ENCODE measurements at regions not wholly inside any gene's neighbourhood (a gene's known extent, or its start where the extent isn't known, plus 50 kb on each side); places are given as distances from the start of the nearest gene placed in this dataset.

DNA sequence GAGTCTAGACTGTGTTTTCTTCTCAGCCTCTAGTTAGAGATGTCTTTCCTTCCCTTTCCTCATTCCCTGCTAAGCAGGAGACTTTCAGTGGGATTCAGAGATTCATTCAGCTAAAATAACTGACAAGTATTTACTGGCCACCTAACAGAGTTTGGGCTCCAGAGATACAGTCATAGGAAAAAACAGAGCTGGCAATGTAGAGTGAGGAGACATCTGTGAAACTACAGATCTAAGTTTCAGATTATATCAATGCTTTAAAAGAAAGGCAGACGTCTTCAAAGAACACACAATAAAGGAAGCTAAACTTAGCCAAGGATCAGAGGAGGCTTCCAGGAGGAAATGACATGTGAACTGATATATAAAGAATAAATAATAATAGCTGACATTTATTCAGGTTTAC lies 355.6 kb upstream of the DDI1 start:
- Mint-ChIP-seq H3K27me3 (peaks cover 3 to 4% of the 10 kb centered on the region in 2 donors), H3K27ac (no peak overlapping the region), H3K4me1 (peaks cover 4 to 13% (median 5%) of the 10 kb centered on the region in 3 donors), H3K9me3 (no peaks in the 10 kb centered on the region), H3K36me3 (no peaks in the 10 kb centered on the region), H3K4me3 (no peak overlapping the region)
- ChIA-PET POLR2A (no interaction called here), CTCF (interaction anchor here in 1 of 2 donors (0.5 to 1.0 kb wide), 3 partner anchors 9 to 555 kb away, joined by 3 to 5 read pairs (median 3); no protein-coding TSS in a partner anchor)
- Histone ChIP-seq H3K27me3 (replicated peaks in 1 of 2; ENCODE audit: control insufficient read depth in 2 of 2, extremely low read depth in 1 of 2, insufficient read depth in 2 of 2, low read length in 1 of 2) (no peaks in the 10 kb centered on the region), H3K4me1 (ENCODE audit: control insufficient read depth in 1 of 2, extremely low read depth in 1 of 2, insufficient read depth in 2 of 2, low read length in 2 of 2) (no peaks in the 10 kb centered on the region), H3K27ac (ENCODE audit: low read length) (no peak overlapping the region), H3K9me3 (no peaks in the 10 kb centered on the region), H3K36me3 (ENCODE audit: control insufficient read depth in 2 of 2, extremely low read depth in 1 of 2, insufficient read depth in 1 of 2, low read length in 1 of 2) (no peaks in the 10 kb centered on the region), H3K4me3 (ENCODE audit: control insufficient read depth in 1 of 2, extremely low read depth in 1 of 2, low read length in 1 of 2) (no peak overlapping the region)
- no peak for ATAC-seq (replicated peaks in 1 of 4)
- no CpG with 5 or more reads among the region's 1 CpG for WGBS (ENCODE audit: insufficient coverage)
- no peak for DNase-seq

GRCh38 chr11:103681855-103682254 lies 354.6 kb upstream of the DDI1 start:
- Mint-ChIP-seq H3K27me3 (peaks cover 4 to 6% of the 10 kb centered on the region in 2 donors), H3K36me3 (no peaks in the 10 kb centered on the region), H3K9me3 (no peaks in the 10 kb centered on the region), H3K27ac (no peak overlapping the region), H3K4me3 (no peak overlapping the region), H3K4me1 (peaks cover 4 to 13% (median 5%) of the 10 kb centered on the region in 3 donors)
- 72% methylated on average over 3 of the region's 7 CpGs for WGBS (ENCODE audit: insufficient coverage)
- ChIA-PET CTCF (interaction anchor here (1.1 to 1.3 kb wide), 3 partner anchors 10 to 34 kb away, joined by 3 to 5 read pairs (median 3); no protein-coding TSS in a partner anchor), POLR2A (no interaction called here)
- no peak overlapping the region for H3K27ac ChIP-seq (ENCODE audit: low read length)
- no peaks in the 10 kb centered on the region for H3K36me3 ChIP-seq (ENCODE audit: control insufficient read depth in 2 of 2, extremely low read depth in 1 of 2, insufficient read depth in 1 of 2, low read length in 1 of 2)
- H3K4me3 ChIP-seq (ENCODE audit: control insufficient read depth in 1 of 2, extremely low read depth in 1 of 2, low read length in 1 of 2): no peak overlapping the region
- H3K27me3 ChIP-seq (replicated peaks in 1 of 2; ENCODE audit: control insufficient read depth in 2 of 2, extremely low read depth in 1 of 2, insufficient read depth in 2 of 2, low read length in 1 of 2): no peaks in the 10 kb centered on the region
- H3K9me3 ChIP-seq: no peaks in the 10 kb centered on the region
- ATAC-seq (replicated peaks in 1 of 4): peak in 1 of 4 experiments; percentile 26
- H3K4me1 ChIP-seq (ENCODE audit: control insufficient read depth in 1 of 2, extremely low read depth in 1 of 2, insufficient read depth in 2 of 2, low read length in 2 of 2): no peaks in the 10 kb centered on the region
- no peak for DNase-seq

DNA sequence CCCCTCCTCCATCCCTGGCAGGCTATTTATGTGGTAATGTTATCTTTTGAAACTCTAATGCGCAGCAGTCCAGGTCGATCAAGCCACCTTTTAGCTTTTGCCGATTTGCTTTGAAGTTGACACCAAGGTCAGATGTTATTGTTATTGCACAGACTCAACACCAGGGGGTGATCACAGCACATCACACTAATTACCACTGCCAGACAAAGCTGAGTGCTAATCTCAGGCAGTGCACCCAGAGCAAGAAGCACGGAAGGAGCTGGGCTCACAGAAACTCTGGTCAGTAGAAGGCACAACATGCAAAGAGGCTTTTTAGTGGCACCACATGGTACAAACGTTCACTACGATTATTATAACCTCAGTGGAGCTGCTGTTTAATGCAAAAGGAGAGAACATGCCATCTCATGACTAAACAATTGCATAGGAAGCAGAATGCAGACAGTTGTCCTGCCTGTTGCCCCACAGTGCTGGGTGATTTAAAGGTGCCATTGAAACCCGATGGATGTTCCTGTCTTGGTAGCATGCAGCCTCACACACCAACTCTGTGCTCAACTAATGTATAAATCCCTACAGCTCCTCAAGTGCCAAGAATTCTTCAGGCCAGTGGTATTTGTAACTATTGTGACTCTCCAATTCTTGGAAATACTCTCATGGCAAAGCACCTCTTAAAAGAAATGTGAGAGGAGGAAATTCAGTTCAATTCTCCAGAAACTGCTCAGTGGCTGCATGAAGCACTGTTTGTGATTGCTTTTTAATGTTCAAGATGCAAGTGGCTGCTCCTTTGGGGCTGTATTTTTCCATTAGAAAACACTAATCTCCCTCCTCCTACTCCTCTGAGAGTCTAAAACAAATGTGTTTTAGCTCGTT lies 353.9 kb upstream of the DDI1 start:
- Histone ChIP-seq H3K4me3 (ENCODE audit: control insufficient read depth in 1 of 2, extremely low read depth in 1 of 2, low read length in 1 of 2) (no peak overlapping the region), H3K36me3 (ENCODE audit: control insufficient read depth in 2 of 2, extremely low read depth in 1 of 2, insufficient read depth in 1 of 2, low read length in 1 of 2) (no peaks in the 10 kb centered on the region), H3K27me3 (replicated peaks in 1 of 2; ENCODE audit: control insufficient read depth in 2 of 2, extremely low read depth in 1 of 2, insufficient read depth in 2 of 2, low read length in 1 of 2) (no peaks in the 10 kb centered on the region), H3K27ac (ENCODE audit: low read length) (no peak overlapping the region), H3K4me1 (ENCODE audit: control insufficient read depth in 1 of 2, extremely low read depth in 1 of 2, insufficient read depth in 2 of 2, low read length in 2 of 2) (no peaks in the 10 kb centered on the region), H3K9me3 (no peaks in the 10 kb centered on the region)
- CTCF ChIA-PET: interaction anchor here (0.5 to 1.3 kb wide), 8 partner anchors 9 to 1473 kb away, joined by 3 to 9 read pairs (median 3); no protein-coding TSS in a partner anchor
- Mint-ChIP-seq H3K27me3 (peaks cover 4 to 6% of the 10 kb centered on the region in 2 donors), H3K9me3 (no peaks in the 10 kb centered on the region), H3K36me3 (no peaks in the 10 kb centered on the region), H3K27ac (no peak overlapping the region), H3K4me3 (no peak overlapping the region), H3K4me1 (peaks cover 4 to 13% (median 5%) of the 10 kb centered on the region in 3 donors)
- POLR2A ChIA-PET: no interaction called here
- ATAC-seq (replicated peaks in 1 of 4) (peak; percentile 75 to 95 (median 81)), DNase-seq (peak in 33 of 35 experiments; percentile 1 to 67 (median 26))
- WGBS (ENCODE audit: insufficient coverage): 10% methylated on average over 3 of the region's 8 CpGs

GRCh38 chr11:103683576-103683975 lies 352.9 kb upstream of the DDI1 start:
- H3K4me1 Mint-ChIP-seq: peaks cover 4 to 13% (median 5%) of the 10 kb centered on the region in 3 donors
- DNase-seq (no peak), ATAC-seq (replicated peaks in 1 of 4) (no peak)
- ChIA-PET CTCF (interaction anchor here in 1 of 2 donors (0.6 kb wide), 1 partner anchor 171 kb away, joined by 7 read pairs; no protein-coding TSS in a partner anchor), POLR2A (no interaction called here)
- Histone ChIP-seq H3K4me3 (ENCODE audit: control insufficient read depth in 1 of 2, extremely low read depth in 1 of 2, low read length in 1 of 2) (no peak overlapping the region), H3K27me3 (replicated peaks in 1 of 2; ENCODE audit: control insufficient read depth in 2 of 2, extremely low read depth in 1 of 2, insufficient read depth in 2 of 2, low read length in 1 of 2) (no peaks in the 10 kb centered on the region), H3K27ac (ENCODE audit: low read length) (no peak overlapping the region), H3K36me3 (ENCODE audit: control insufficient read depth in 2 of 2, extremely low read depth in 1 of 2, insufficient read depth in 1 of 2, low read length in 1 of 2) (no peaks in the 10 kb centered on the region), H3K9me3 (no peaks in the 10 kb centered on the region), H3K4me1 (ENCODE audit: control insufficient read depth in 1 of 2, extremely low read depth in 1 of 2, insufficient read depth in 2 of 2, low read length in 2 of 2) (no peaks in the 10 kb centered on the region)
- H3K36me3 Mint-ChIP-seq: no peaks in the 10 kb centered on the region
- no peak overlapping the region for H3K4me3 Mint-ChIP-seq
- no CpG with 5 or more reads among the region's 2 CpGs for WGBS (ENCODE audit: insufficient coverage)
- no peaks in the 10 kb centered on the region for H3K9me3 Mint-ChIP-seq
- no peak overlapping the region for H3K27ac Mint-ChIP-seq
- H3K27me3 Mint-ChIP-seq: peaks cover 4 to 6% of the 10 kb centered on the region in 2 donors

- Histone ChIP-seq H3K27ac (ENCODE audit: low read length) (no peak overlapping the region), H3K4me1 (ENCODE audit: control insufficient read depth in 1 of 2, extremely low read depth in 1 of 2, insufficient read depth in 2 of 2, low read length in 2 of 2) (no peaks in the 10 kb centered on the region), H3K36me3 (ENCODE audit: control insufficient read depth in 2 of 2, extremely low read depth in 1 of 2, insufficient read depth in 1 of 2, low read length in 1 of 2) (no peaks in the 10 kb centered on the region), H3K4me3 (ENCODE audit: control insufficient read depth in 1 of 2, extremely low read depth in 1 of 2, low read length in 1 of 2) (no peak overlapping the region), H3K27me3 (replicated peaks in 1 of 2; ENCODE audit: control insufficient read depth in 2 of 2, extremely low read depth in 1 of 2, insufficient read depth in 2 of 2, low read length in 1 of 2) (no peaks in the 10 kb centered on the region), H3K9me3 (no peaks in the 10 kb centered on the region)
- CTCF ChIA-PET: no interaction called here
- no CpG with 5 or more reads among the region's 3 CpGs for WGBS (ENCODE audit: insufficient coverage)
- H3K36me3 Mint-ChIP-seq: no peaks in the 10 kb centered on the region
- H3K27me3 Mint-ChIP-seq: peaks cover 4 to 6% of the 10 kb centered on the region in 2 donors
- no peak for ATAC-seq (replicated peaks in 1 of 4)
- DNase-seq: no peak
- H3K27ac Mint-ChIP-seq: no peak overlapping the region
- no peaks in the 10 kb centered on the region for H3K9me3 Mint-ChIP-seq
- no peak overlapping the region for H3K4me3 Mint-ChIP-seq
- POLR2A ChIA-PET: no interaction called here
- no peaks in the 10 kb centered on the region for H3K4me1 Mint-ChIP-seq
Measured at GRCh38 chr11:103688924-103689323, 347.5 kb upstream of the DDI1 start.

DNA sequence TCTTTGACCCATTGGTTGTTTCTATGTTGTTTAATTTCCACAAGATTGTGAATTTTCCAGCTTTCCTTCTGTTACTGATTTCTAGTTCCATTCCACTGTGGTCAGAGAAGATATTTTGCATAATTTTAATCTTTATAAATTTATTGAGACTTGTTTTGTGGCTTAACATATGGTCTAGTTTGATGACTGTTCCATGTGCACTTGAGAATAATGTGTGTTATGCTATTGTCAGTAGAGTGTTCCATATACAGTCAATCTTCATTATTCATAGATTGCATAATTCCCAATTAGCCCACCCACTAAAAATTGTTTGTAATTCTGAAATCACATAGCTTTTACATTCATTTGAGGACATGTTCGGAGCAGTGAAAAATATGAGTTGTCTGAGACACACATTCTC lies 346.1 kb upstream of the DDI1 start:
- H3K9me3 ChIP-seq: no peaks in the 10 kb centered on the region

More for the DNA sequence above, 346.1 kb upstream of the DDI1 start:
- Mint-ChIP-seq H3K36me3 (no peaks in the 10 kb centered on the region), H3K4me1 (no peaks in the 10 kb centered on the region), H3K4me3 (no peak overlapping the region), H3K9me3 (no peaks in the 10 kb centered on the region), H3K27me3 (peaks cover 0 to 3% of the 10 kb centered on the region in 2 donors), H3K27ac (no peak overlapping the region)
- Histone ChIP-seq H3K4me3 (ENCODE audit: control insufficient read depth in 1 of 2, extremely low read depth in 1 of 2, low read length in 1 of 2) (no peak overlapping the region), H3K4me1 (ENCODE audit: control insufficient read depth in 1 of 2, extremely low read depth in 1 of 2, insufficient read depth in 2 of 2, low read length in 2 of 2) (no peaks in the 10 kb centered on the region), H3K27me3 (replicated peaks in 1 of 2; ENCODE audit: control insufficient read depth in 2 of 2, extremely low read depth in 1 of 2, insufficient read depth in 2 of 2, low read length in 1 of 2) (no peaks in the 10 kb centered on the region), H3K27ac (ENCODE audit: low read length) (no peak overlapping the region), H3K36me3 (ENCODE audit: control insufficient read depth in 2 of 2, extremely low read depth in 1 of 2, insufficient read depth in 1 of 2, low read length in 1 of 2) (no peaks in the 10 kb centered on the region)
- ATAC-seq (replicated peaks in 1 of 4) (no peak), DNase-seq (no peak)
- WGBS (ENCODE audit: insufficient coverage): no CpG with 5 or more reads among the region's 1 CpG
- CTCF ChIA-PET: interaction anchor here in 1 of 2 donors (0.8 kb wide), 1 partner anchor 10 kb away, joined by 3 read pairs; no protein-coding TSS in a partner anchor
- POLR2A ChIA-PET: no interaction called here

All from T-cell (primary cell).